Mammary epithelial cell (primary cell): ENCODE measurements at regions not wholly inside any gene's neighbourhood (a gene's known extent, or its start where the extent isn't known, plus 50 kb on each side); places are given as distances from the start of the nearest gene placed in this dataset.

Source experiments
- CTCF ChIP-seq, 2 donors: IDR thresholded peaks in 1 of 2; conservative IDR thresholded peaks in 1 of 2; 2 replicates each; pipeline ENCODE4 v1.5.1; 2011 to 2012; ENCODE audit warnings: inconsistent platforms in 2 of 2, low read length in 2 of 2, mild to moderate bottlenecking in 2 of 2, control low read depth in 1 of 2, low read depth in 1 of 2; ENCODE audit not compliant: insufficient read depth in 1 of 2; ENCODE audit errors: extremely low read depth in 1 of 2
- EZH2 ChIP-seq: IDR thresholded peaks from 2 replicates; pipeline ENCODE4 v1.6.1; 2012; ENCODE audit warnings: low read length, inconsistent platforms, borderline replicate concordance

DNA sequence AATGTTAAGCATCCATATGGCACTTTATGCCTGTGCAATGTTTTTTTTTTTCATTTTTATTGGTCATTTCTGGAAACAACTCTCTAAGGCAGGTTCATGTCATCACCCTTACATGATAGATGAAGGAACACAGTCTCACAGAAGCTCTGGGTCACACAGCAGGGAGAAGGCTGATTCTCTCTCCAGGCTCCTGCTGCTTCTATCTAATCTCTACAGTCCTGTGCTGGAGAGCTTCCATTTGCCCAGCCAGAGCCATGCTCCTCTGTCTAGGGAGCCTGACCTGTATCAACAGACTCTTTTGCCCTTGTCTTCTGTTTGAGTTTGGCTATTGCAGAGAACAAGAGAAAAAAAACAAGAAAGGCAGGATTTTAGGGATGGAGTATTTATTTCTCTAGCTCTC, 584.8 kb downstream of the MBD2 start:
- no peak for TF ChIP-seq CTCF (conservative IDR thresholded peaks at IDR 0.05 in 1 of 2, IDR thresholded peaks at IDR 0.05 in 1 of 2; ENCODE audit: extremely low read depth in 1 of 2, insufficient read depth in 1 of 2, low read depth in 1 of 2, low read length in 2 of 2)
- no peak for TF ChIP-seq EZH2
